ENCODE measurements at regions not wholly inside any gene's neighbourhood (a gene's known extent, or its start where the extent isn't known, plus 50 kb on each side); places are given as distances from the start of the nearest gene placed in this dataset.

GRCh38 chr11:32333320-32333991 lies 101.9 kb downstream of the WT1 start:
- Histone ChIP-seq H3K9ac (ENCODE audit: insufficient read length) (no peak overlapping the region), H3K4me3 (no peak overlapping the region), H3K36me3 (ENCODE audit: insufficient read depth, low read length) (no peaks in the 10 kb centered on the region), H3K9me3 (ENCODE audit: low read depth, low read length) (no peaks in the 10 kb centered on the region), H3K27ac (no peak overlapping the region)
- TF ChIP-seq POLR2AphosphoS5 (IDR thresholded peaks at IDR 0.05; ENCODE audit: borderline replicate concordance, low read depth, low read length) = no peak
- TF ChIP-seq EZH2 (IDR thresholded peaks at IDR 0.05) = no peak
- TF ChIP-seq FOXP2 (optimal IDR thresholded peaks at IDR 0.05; ENCODE audit: control extremely low read depth, extremely low read length, insufficient read depth) = no peak
- DNase-seq (ENCODE audit: low read depth, low spot score) = no peak

DNA sequence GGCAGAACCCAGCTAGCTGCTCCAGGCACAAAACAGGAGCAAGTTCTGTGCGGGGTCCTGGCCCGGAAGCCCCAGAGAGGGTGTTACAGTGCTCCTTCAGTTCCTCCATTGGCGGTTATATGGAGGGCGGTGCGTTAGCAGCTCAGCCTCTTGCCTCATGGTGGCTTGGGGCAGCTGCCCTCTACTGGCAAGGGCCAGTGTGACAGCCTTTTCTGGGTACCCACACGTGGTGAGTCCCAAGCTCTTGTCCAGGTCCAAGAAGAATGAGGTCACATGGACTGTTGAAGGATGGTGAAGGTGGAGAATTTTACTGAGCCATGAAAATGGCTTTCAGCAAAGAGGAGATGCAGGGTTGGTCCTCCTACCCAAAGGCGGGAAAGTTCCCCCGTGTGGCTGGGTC lies 100.5 kb downstream of the WT1 start:
- Histone ChIP-seq H3K9ac (ENCODE audit: insufficient read length) (no peak overlapping the region), H3K27ac (no peak overlapping the region), H3K9me3 (ENCODE audit: low read depth, low read length) (no peaks in the 10 kb centered on the region), H3K36me3 (ENCODE audit: insufficient read depth, low read length) (no peaks in the 10 kb centered on the region), H3K4me3 (no peak overlapping the region)
- DNase-seq (ENCODE audit: low read depth, low spot score) = no peak
- no peak for TF ChIP-seq EZH2 (IDR thresholded peaks at IDR 0.05)
- TF ChIP-seq POLR2AphosphoS5 (IDR thresholded peaks at IDR 0.05; ENCODE audit: borderline replicate concordance, low read depth, low read length) = no peak
- TF ChIP-seq FOXP2 (optimal IDR thresholded peaks at IDR 0.05; ENCODE audit: control extremely low read depth, extremely low read length, insufficient read depth) = no peak
